ENCODE measurements at regions not wholly inside any gene's neighbourhood (a gene's known extent, or its start where the extent isn't known, plus 50 kb on each side); places are given as distances from the start of the nearest gene placed in this dataset.

DNA sequence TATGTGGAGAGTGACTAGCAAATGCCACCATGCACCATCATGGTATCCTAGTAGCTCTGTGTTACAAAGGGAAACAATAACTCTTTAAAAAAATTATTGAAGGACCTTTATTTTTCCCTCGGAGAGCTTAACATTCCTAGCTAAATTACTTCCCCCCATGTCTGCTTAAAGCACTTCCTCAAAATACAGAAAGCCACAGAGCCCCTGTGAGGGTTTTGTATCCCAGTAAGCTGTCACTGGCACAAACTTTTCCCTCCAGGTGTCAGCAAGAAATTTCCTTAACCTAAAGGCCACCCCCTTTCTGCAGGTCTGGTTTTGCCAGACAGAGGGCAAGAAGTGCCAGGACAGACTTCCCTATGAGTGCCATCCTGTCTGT lies 340.0 kb upstream of the PRDM1 start:
- in situ Hi-C loops (cut with MboI; ENCODE audit: low sequenced_read_pairs in 4 of 4) (loop anchor here in 1 of 4 donors (25.0 kb wide), 1 partner anchor 241 kb away; no protein-coding TSS in a partner anchor), intact Hi-C loops (cut with DNase I; ENCODE audit: low total_unique reads) (no loop called here)
- no peak overlapping the region for H3K27ac ChIP-seq
- H3K36me3 ChIP-seq = no peaks in the 10 kb centered on the region
- H3K4me3 ChIP-seq = no peak overlapping the region
- H3K9me3 ChIP-seq = no peaks in the 10 kb centered on the region
- TF ChIP-seq, protein P1, sequence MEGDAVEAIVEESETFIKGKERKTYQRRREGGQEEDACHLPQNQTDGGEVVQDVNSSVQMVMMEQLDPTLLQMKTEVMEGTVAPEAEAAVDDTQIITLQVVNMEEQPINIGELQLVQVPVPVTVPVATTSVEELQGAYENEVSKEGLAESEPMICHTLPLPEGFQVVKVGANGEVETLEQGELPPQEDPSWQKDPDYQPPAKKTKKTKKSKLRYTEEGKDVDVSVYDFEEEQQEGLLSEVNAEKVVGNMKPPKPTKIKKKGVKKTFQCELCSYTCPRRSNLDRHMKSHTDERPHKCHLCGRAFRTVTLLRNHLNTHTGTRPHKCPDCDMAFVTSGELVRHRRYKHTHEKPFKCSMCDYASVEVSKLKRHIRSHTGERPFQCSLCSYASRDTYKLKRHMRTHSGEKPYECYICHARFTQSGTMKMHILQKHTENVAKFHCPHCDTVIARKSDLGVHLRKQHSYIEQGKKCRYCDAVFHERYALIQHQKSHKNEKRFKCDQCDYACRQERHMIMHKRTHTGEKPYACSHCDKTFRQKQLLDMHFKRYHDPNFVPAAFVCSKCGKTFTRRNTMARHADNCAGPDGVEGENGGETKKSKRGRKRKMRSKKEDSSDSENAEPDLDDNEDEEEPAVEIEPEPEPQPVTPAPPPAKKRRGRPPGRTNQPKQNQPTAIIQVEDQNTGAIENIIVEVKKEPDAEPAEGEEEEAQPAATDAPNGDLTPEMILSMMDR (IDR thresholded peaks at IDR 0.05 in 4 of 5, conservative IDR thresholded peaks at IDR 0.05 in 1 of 5) = no peak
- no peak for TF ChIP-seq POLR2A (IDR thresholded peaks at IDR 0.05)
- DNase-seq = no peak
- no peaks in the 10 kb centered on the region for H3K27me3 ChIP-seq
- no peaks in the 10 kb centered on the region for H3K4me1 ChIP-seq
- ATAC-seq = no peak

DNA sequence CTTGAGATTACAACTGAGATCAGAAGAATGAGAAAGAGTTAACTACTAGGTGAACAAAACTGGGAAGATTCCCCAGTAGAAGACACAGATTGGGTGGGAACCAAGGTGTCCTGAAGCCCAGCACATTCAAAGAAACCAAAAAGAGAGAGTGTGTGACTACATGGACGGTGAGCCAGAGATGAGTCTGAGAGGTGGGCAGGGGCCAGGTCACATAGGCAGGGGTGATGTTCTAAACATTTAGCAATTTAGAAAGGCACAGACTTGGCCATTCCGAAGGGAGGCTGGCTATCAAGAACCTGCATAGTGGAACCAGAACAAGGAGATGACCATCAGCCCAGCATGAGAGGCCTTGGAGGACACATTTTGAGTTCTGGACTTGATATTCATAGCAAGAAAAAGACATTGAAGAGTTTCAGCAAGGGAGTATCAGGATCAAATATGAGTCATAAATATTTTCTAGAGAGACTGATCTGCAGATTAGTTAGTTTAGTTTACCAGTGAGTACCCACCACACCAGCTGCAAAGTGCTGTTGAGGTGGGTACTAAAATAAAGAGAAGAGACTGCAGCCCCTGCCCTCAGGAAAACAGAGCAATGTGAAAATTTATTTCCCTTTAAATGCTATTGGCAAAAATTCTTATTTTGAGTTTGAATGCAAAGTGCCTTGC lies 340.5 kb upstream of the PRDM1 start:
- intact Hi-C loops (cut with DNase I; ENCODE audit: low total_unique reads) = no loop called here
- in situ Hi-C loops (cut with MboI; ENCODE audit: low sequenced_read_pairs in 4 of 4) = loop anchor here in 1 of 4 donors (25.0 kb wide), 1 partner anchor 242 kb away; no protein-coding TSS in a partner anchor
- Histone ChIP-seq H3K27ac (no peak overlapping the region), H3K4me3 (no peak overlapping the region), H3K4me1 (no peaks in the 10 kb centered on the region), H3K36me3 (no peaks in the 10 kb centered on the region), H3K27me3 (no peaks in the 10 kb centered on the region), H3K9me3 (no peaks in the 10 kb centered on the region)
- TF ChIP-seq POLR2A (IDR thresholded peaks at IDR 0.05) = no peak
- TF ChIP-seq, protein P1 (IDR thresholded peaks at IDR 0.05 in 4 of 5, conservative IDR thresholded peaks at IDR 0.05 in 1 of 5) = no peak
- ATAC-seq (no peak), DNase-seq (no peak)

DNA sequence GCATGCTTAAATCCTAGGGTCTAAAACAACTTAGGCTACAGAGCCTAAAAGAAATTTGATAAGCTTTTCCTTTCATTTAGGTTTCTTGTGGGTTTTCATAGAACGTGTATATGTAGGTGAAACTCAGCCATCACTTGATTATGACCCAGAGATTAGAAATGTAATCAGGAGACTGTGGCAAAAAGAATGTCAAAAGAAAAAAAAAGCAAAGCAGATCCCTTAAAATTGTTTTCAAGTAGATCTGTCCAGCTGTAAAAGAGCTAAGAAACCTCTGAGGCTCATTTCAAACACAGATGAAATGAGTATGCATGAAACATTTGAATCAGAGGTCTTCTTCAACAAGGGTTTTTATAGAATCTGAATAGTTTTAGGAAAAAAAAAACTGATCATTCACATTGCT lies 341.3 kb upstream of the PRDM1 start:
- no peaks in the 10 kb centered on the region for H3K4me1 ChIP-seq
- no peaks in the 10 kb centered on the region for H3K36me3 ChIP-seq
- no peaks in the 10 kb centered on the region for H3K27me3 ChIP-seq
- no peak for ATAC-seq
- no peaks in the 10 kb centered on the region for H3K9me3 ChIP-seq
- no peak for DNase-seq
- in situ Hi-C loops (cut with MboI; ENCODE audit: low sequenced_read_pairs in 4 of 4) (loop anchor here in 1 of 4 donors (25.0 kb wide), 1 partner anchor 242 kb away; no protein-coding TSS in a partner anchor), intact Hi-C loops (cut with DNase I; ENCODE audit: low total_unique reads) (no loop called here)
- no peak overlapping the region for H3K27ac ChIP-seq
- TF ChIP-seq, protein P1 (IDR thresholded peaks at IDR 0.05 in 4 of 5, conservative IDR thresholded peaks at IDR 0.05 in 1 of 5) = no peak
- no peak for TF ChIP-seq POLR2A (IDR thresholded peaks at IDR 0.05)
- no peak overlapping the region for H3K4me3 ChIP-seq

DNA sequence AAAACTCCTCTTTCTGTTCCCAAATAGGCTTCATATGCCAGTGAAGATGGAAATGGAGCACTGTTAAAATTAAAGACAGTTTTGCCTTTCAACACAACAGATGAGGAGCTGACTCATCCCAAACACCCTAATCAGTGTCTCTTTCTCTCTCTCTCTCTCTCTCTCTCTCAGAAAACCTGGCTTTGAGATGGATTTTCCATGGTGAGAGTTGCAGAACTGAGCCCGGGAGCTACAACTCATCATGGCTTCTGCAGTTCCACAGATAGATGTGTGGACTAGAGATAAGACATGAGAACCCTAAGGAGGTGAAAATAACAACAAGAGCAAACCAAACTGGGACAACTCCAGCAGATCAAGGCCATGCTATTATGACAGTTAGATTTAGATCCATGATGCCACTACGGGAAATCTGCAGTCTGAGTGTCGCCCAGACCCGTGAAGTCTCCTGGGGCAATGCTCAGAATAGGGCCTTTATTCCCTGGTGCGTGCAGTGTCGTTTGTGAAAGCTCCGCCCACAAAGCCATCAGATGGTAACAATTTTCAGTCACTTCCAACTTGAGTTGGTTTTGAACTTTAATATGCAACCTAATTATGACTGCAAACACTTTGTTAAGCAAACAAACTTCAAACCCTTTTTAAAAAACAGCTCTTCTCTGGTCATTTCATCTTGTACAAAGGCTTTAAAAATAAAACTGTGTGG lies 338.2 kb upstream of the PREP start:
- TF ChIP-seq, protein P1 (IDR thresholded peaks at IDR 0.05 in 4 of 5, conservative IDR thresholded peaks at IDR 0.05 in 1 of 5) = no peak
- TF ChIP-seq POLR2A (IDR thresholded peaks at IDR 0.05) = no peak
- DNase-seq = no peak
- in situ Hi-C loops (cut with MboI; ENCODE audit: low sequenced_read_pairs in 4 of 4) (loop anchor here in 1 of 4 donors (25.0 kb wide), 1 partner anchor 246 kb away; no protein-coding TSS in a partner anchor), intact Hi-C loops (cut with DNase I; ENCODE audit: low total_unique reads) (no loop called here)
- no peak overlapping the region for H3K27ac ChIP-seq
- H3K4me1 ChIP-seq = no peaks in the 10 kb centered on the region
- H3K36me3 ChIP-seq = no peaks in the 10 kb centered on the region
- no peak overlapping the region for H3K4me3 ChIP-seq
- no peaks in the 10 kb centered on the region for H3K9me3 ChIP-seq
- no peak for ATAC-seq
- H3K27me3 ChIP-seq = no peaks in the 10 kb centered on the region

Measured in gastrocnemius medialis (tissue), 4 donors.